Activated naive CD4-positive, alpha-beta T cell treated with Interleukin-2 at 50 U/mL for 16 hours (primary cell): ENCODE measurements at regions not wholly inside any gene's neighbourhood (a gene's known extent, or its start where the extent isn't known, plus 50 kb on each side); places are given as distances from the start of the nearest gene placed in this dataset.

Experiments
- DNase-seq: peaks from one replicate; pipeline ENCODE4 v3.0.0-alpha.2; 2020

DNA sequence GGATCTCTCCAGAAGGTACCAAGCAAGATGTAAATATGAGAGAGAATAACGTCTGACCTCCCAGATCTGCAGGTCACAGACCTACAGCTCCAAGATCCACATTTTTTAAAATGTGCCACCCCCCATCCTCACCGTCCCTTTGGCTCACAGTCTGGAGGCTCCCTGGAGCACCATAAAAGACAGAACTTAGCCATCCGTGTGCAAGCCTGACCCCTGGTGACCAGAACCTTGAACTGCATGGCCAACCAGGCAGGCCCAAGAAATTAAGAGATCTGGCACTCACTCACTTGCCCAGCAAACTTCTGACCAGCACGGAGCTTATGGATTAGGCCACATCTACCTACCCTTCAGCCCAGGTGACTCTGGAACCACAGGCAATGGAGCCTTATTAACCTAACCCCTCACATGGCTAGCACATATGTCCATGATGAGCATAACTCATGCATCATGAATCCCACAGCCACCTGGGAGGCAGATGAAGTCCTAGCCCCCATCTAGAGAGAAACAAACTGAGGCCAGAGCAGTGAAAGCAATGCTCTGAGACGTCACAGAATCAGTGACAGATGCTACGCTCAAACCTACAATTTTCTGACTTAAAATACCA, 275.3 kb downstream of the UACA start:
- DNase-seq, result peak; percentile 79

- DNase-seq, result no peak
Measured at GRCh38 chr15:70487387-70487740, 276.0 kb downstream of the UACA start.

- peak; percentile 79 for DNase-seq
Measured at GRCh38 chr15:70486451-70487386, 276.6 kb downstream of the UACA start.

GRCh38 chr15:70486012-70486411, 277.3 kb downstream of the UACA start:
- no peak for DNase-seq

DNA sequence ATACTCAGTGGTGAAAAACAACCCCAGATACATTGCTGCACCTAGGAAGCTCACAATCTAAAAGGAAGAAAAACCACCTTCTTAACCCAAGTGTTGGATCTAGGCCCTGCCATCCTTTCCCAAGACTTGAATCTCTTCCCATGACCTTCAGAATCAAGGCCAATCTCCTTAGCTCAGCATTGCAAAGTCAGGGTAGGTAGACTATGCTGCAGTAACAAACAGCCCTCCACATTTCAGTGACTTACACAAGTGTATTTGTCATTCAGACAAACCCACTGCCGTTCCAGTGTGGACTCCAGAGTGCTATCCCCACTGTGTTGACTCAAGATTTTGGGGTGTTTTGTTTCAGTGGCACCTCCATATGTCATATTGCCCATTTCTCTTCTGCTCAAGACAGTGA, 278.4 kb downstream of the UACA start:
- DNase-seq, result no peak

DNA sequence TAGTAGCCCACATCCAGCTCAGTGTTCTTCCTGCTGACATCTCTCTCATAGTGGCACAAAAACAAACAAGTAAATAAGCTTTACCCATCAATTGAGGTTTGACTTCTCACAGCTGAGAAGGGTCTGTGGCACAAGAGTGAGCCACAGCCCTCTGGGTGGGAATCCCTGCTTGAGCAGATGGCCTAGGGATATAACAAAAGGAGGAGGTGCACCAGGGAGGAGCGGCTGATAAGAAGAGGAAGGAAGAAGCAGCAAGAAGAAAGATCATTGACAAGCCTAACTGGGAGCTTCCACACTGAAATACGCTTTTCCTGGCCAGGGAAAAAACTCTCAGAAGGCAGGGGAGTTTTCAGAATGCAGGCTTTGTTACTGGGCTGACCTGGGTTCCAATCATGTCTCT, 279.8 kb downstream of the UACA start:
- DNase-seq, result no peak

DNA sequence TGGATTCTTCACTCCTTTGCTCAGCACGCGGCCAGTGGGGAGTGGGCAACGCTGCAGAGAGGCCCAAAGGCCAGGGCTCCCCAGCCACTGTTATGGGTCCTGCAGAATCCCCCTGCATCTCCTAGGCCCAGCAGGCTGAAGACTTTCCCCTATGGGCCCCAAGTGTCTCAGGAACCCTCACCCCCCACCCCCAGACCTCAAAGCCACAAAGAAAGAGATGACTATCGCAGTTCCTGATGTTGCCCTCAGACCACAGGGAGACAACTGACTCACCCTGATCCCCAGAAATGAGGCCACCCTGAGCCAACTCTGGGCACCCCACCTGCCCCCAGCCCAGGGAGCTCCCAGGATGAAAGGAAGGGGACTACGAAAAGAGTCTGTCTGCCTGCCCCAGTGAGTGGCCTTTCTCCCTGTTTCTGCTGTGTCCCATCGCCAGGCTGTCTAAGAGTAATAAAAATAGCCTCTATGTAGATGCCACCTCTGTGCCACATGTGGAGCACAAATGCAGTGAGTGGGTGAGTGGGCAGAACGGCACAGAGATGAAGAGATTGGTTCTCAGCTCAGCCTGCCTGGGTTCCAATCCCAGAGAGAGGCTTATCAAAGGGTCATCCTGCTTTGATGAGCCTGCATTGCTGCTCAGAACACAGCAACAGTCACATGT, 283.0 kb downstream of the UACA start:
- DNase-seq, result peak; percentile 73

- no peak for DNase-seq
Measured at GRCh38 chr15:70479785-70480184, 283.6 kb downstream of the UACA start.

- no peak for DNase-seq
Measured at GRCh38 chr15:70479056-70479455, 284.3 kb downstream of the UACA start.

GRCh38 chr15:70478251-70478990, 284.9 kb downstream of the UACA start:
- no peak for DNase-seq

DNA sequence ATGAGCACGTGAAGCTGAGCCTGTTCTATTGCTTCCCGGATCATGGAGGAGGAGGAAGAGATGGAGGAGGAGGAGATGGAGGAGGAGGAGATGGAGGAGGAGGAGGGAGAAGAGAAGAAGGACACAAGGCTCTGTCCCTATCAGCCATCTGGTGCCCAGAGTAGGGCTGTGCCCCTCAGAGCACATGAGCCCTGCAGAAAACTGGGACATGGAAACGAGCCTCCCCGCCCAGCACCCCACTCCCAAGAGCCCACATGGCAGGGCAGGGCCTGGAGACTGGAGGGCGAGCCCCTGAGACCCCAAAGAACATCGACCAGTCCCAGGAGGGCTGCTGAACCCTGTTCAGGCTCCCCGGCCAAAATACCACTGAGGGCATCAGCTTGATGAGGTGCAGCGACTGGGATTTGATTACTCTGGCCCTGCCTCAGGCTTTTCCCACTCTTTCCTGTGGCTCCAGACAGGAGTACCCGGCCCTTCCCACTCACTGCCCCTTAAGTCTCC, 285.6 kb downstream of the UACA start:
- DNase-seq, result no peak

- DNase-seq, result no peak
Measured at GRCh38 chr15:70476441-70476840, 286.9 kb downstream of the UACA start.

- DNase-seq, result no peak
Measured at GRCh38 chr15:70475921-70476320, 287.4 kb downstream of the UACA start.

GRCh38 chr15:70475407-70475781, 288.0 kb downstream of the UACA start:
- no peak for DNase-seq

GRCh38 chr15:70474471-70475406, 288.6 kb downstream of the UACA start:
- peak; percentile 32 for DNase-seq

GRCh38 chr15:70473581-70474370, 289.6 kb downstream of the UACA start:
- no peak for DNase-seq

GRCh38 chr15:70471517-70471916, 291.8 kb downstream of the UACA start:
- DNase-seq, result no peak

- DNase-seq, result no peak
Measured at GRCh38 chr15:70470556-70471191, 292.7 kb downstream of the UACA start.

DNA sequence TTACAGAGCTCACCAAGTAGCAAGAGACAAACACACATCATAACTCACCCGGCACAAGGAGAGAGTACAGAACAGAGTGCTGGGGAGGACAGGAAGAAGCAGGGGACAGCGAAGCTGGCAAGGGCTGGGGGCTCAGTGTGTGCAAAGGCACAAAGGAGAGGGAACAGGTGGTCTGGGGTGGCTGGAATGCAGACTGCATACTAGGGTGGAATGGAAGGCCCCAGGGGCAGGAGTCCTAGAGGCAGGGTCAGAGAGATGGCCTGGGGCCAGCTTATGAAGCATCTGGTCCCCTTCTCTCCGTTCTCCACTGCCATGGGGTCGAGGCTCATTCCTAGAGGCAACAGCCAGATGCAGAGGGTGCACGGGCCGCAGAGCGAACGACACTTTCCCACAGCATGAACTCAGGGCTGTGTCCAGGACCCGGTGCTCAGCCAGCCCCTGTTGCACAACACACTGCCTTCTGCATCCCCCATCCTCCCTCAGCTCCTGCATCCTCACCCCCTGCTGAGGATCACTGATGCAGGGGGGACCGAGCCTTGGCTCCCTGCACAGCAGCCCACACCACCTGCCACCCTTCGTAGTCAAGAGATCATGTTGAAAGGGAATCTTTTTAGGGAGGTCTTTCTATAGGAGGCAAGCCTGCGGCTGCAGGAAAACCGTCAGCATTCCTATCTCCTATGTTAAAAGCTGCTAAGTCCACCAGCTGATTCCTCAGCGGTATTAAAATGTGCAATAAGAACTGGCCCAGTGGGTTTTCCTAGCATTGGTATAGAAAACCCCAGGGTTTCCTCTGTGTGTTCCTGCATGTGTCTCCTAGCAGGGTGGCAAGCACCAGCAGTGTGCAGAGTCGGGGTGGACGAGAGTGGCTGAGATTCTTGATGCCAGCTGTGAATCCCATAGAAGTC, 293.5 kb downstream of the UACA start:
- no peak for DNase-seq
